ENCODE measurements at regions not wholly inside any gene's neighbourhood (a gene's known extent, or its start where the extent isn't known, plus 50 kb on each side); places are given as distances from the start of the nearest gene placed in this dataset.
"Not testable (repeated sequence)": the region's sequence is repeated elsewhere in the genome, so short reads cannot be mapped to it uniquely, and the experiment has no call there.

DNA sequence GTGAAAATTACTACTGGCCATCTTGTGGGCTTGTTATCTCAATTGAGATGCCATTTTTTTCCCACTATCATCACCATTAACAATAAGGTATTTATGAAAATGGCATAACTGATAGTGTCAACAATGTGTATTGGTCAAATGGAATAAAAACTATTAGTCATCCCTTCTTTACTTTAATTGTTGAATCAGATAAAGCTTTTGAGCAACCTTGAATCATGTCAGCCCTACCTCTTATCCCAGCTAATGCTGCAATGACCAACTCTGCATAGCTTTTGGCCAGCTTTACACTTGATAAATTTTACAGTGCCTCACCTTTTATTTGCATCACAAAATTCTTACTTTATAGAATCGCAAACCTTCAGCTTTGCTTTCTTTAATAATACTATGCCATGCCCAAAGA is 784.0 kb upstream of the PRR20A start:
- DNase-seq (ENCODE audit: low read depth), result no peak

DNA sequence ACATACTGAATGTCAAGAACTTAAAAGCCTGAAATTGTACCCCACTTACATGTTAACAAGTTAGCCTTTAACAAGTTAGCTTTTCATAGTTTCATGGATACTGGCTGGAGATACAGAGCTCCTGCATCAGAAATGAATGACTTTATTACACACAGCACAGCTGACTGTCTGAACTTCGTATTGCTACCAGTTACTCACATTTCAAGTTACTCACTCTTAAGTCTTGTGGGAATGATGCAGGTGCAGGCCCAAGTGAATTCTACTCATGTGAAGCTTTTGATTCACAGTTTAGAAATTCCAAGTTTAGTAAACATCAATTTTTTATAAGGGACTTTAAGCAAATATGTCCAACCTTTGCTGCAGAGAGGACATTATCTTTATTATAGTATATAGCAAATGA is 762.2 kb upstream of the PRR20A start:
- DNase-seq (ENCODE audit: low read depth), result no peak

DNA sequence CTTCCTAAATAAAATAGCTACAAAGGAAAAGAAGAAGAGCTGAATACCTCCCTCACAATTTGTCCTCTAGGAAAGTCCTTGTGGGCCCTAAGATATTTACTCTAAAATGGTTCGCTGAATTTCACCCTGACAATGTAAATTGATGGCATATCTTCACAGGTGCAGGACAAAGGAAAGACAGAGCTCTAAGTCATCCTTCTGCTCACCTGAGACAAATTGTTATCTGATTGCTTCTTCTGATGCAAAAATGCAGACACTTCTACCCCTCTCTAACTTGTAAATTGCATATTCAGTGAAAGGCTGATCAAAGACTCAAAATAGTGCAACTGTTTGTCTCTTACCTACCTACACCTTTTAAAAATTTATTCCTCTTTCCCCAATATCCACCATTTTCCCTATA is 747.2 kb upstream of the PRR20A start:
- DNase-seq (ENCODE audit: low read depth), result no peak

DNA sequence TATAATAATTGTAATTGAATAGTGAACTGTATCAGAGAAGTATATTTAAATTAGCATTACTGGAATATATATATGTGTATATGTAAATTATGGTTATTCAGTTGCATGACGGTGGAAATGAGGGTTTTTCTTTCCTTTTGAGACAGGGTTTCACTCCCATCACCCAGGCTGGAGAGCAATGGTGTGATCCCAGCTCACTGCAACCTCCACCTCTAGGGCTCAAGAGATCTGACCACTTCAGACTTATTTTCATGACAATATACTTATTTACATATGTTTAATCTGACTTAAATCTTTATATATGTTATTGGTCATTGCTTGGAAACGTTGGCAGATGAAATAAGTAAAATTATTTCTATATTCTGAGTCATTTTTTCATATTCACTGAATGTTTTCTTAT is 744.4 kb upstream of the PRR20A start:
- no peak for DNase-seq (ENCODE audit: low read depth)

DNA sequence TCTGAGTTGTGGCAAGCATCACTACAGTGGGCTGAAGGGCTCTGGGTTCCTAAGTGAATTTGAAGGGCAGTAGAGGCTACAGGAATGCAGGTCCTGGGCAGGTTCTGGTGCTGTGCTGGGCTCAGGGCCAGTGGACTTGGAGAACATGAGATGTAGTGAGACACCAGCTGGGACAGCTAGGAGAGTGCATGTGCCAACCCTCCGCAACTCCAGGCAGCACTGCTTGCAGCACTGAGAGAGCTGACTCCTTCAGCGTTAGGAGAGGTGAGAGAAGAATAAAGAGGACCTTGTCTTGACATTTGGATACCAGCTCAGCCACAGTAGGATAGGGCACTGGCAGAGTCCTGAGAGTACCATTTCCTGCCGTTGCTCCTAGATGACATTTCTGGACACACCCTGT is 739.9 kb upstream of the PRR20A start:
- DNase-seq (ENCODE audit: low read depth), result no peak

DNA sequence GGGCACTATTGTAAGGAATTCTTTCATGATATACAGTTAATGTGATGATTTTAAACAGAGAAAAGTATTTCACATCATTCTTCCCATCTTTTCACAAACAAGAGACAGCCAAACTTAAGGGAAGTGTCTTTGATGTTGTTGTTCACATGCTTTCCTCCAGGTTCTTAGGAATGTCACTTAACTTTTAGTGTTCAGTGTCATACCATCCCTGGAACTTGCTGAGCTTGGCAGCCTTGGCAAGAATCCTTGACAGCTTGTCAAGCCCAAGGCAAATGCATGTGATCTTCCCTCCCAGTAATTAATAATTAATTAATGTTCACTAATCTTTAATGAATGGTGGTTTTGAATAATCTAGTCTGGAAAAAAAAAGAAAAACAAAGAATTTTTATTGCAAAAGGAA is 727.9 kb upstream of the PRR20A start:
- DNase-seq (ENCODE audit: low read depth), result no peak

DNA sequence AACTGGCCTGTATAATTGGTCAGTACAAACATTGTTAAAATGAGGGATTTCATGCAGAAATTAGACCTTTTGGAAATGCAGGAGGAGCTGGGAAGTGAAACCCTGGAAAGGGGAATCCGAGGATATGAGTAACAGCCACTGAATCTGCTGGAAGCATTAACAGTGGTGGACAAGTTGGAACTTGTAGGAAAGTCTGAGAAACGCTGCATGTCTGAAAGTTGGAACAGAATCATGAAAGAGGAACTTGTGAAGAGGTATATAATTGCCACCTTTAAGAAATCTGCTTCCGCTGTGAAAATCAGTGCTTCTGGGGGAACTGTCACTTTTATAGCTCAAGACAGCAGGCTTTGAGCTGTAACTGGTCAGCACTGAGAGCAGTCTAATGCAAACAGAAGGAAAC is 716.5 kb upstream of the PRR20A start:
- no peak for DNase-seq (ENCODE audit: low read depth)

DNA sequence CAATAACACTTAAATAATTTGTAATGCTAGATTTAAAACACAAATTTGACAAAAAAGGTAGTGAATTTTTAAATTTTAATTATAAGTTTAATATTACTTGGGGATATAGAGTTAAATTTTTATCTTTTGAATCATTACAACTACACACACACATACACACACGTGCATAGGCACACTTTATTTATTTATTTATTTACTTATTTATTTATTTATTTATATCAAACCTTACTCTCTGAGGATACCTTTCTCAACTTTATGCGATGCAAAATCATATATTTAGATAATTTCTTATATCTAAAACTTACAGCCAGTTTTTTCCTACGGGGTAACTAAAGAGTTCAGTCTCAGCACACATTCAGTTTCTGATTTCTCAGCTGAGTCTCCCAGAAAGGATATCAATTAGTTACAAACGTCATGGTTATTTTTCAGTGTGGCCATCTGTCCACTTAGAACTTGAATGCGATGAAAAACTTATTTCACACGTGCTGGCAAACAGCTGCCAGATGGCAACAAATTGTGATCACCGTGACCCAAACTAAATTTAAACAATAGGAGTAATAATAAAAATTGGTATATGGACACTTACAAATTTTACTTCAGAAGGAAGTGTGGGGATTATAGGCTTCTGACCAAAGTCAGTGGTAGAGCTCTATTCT is 683.1 kb upstream of the PRR20A start:
- DNase-seq (ENCODE audit: low read depth), result no peak

DNA sequence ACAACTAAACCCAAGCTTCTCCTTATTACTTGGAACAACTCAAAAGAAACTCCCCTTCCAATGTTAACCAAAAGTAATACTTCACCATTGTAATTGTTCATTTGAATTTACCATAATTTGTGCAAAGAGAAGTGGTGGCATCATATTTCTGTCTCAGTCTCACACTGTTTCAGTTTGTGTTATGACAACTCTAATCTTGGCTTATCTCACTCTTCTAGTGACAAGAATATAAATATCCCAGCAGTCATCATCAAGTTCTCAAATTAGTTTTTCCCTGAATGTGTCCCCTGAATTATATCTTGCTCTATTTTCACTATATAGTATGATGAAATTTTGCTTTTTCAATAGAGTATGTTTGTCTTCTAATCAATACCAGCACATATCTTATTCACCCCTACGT is 681.4 kb upstream of the PRR20A start:
- no peak for DNase-seq (ENCODE audit: low read depth)

DNA sequence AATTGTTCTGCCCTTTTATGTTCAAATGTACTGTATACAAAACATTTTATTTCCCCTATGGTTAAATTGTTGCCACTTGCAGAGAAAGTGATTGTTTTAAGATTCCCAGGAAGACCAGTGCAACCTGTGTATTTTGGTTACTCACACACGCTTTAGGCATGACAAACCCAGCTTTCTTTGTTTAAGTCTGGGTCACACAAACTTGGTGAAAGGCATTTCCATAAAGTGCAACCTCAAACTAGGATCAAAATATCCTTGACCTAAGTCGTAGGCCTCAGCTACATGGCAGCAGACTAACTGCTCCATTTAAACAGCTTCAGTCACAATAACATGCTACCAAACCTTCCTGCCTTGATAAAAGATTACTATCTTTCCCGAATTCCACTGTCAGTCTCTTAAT is 639.0 kb upstream of the PRR20A start:
- DNase-seq (ENCODE audit: low read depth), result no peak

DNA sequence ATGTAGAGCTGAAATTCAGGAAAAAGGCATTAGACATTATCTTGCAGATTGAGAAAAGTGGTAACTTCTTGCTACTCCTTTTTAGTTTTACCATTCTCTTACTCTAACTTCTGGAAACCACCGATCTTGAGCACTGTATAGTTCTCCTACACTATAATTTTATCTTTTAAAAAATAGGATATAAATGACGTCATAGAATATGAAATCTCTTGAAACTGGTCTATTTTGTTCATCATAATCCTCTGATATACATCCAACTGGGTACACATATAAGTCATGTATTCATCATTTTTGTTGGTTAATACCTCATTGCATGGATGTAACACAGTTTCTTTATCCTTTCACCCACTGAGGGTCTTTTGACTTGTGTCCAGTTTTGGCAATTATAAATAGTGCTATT is 629.9 kb upstream of the PRR20A start:
- no peak for DNase-seq (ENCODE audit: low read depth)

DNA sequence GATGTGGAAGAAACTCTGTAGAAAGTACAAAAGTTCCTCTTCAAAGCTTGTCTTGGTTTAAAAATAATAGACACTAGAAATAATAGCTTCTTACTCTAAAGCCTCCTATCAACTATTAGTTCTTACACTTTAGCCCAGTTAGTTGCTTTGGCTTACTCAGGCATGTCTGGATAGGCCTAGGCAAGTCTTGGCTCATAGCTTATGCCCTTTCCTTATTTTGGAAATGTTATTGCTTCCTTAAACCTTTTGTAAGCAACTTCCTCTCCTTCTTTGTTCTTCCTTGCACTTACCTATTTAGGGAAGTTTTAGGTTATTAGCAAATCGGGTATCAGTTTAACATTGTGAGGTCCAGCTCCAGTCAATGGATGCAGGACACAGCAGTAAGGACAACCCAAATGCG is 628.4 kb upstream of the PRR20A start:
- DNase-seq (ENCODE audit: low read depth), result not testable (repeated sequence)

DNA sequence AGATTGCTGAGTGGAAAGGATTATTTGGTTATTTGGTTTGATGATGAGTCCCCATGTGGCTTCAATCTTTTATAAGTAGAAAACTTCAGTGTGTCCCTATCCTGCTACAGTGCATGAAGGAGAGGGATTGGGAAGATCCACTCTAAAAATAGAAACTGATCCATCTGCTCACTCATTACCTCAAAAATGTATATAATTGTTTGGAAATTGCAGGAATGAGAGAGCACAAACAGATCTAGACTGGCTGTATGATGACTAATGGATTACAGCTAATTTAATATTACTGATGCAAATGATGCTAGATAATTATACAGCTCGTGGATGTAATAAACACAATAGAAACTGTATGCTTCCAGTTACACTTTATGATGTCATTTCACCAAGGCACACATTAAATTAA is 625.3 kb upstream of the PRR20A start:
- no peak for DNase-seq (ENCODE audit: low read depth)

DNA sequence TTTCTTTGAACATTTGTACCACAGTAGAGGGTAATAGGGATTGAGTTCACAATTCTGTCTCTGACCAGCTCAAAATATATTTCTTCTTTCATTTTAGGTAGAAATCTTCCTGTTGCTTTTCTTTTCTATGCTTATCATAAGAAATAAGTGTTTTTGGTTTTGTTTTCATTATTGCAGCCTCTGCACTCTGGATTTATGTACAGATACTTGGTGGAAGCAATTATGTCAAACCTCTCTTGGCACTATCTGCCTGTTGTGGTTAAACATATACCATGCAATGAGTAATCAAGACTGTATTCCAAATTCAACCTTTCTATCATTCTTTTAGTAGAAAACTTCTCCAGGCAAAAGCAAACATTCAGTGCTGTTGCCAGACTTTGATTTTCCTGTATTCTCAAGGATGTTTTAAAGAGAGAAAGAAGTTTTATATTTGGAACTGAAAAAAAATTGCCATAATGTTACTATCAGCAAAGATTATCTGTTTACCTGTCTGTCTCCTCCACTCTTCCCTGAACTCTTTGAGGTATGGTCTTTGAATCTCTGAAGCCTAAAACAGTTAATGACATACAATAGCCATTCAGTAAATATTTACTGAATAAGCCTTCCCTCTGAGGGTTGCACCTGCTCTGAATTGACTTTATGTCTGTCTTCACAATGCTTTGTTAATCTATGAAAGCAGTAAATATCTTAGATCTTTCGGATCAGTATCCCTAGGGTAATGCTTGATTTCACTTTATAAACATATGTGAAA is 612.5 kb upstream of the PRR20A start:
- no peak for DNase-seq (ENCODE audit: low read depth)

DNA sequence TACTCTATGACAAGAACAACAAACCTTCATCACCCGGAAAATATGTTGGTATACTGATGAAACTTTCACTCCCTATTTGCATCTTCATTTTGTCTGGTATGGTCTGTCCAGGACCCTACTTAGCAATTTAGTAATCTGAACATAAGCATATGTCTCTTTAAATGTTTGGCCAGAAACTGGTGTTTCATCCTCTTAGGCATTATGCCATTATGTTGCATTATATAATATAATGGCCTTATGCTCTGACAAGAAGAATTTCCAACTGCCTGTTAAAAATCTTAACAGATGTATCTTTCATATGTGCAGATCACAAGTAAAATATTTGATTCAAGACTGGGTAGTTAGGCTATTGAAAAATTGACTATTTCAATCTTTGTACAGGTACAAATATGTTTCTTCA is 610.6 kb upstream of the PRR20A start:
- no peak for DNase-seq (ENCODE audit: low read depth)

DNA sequence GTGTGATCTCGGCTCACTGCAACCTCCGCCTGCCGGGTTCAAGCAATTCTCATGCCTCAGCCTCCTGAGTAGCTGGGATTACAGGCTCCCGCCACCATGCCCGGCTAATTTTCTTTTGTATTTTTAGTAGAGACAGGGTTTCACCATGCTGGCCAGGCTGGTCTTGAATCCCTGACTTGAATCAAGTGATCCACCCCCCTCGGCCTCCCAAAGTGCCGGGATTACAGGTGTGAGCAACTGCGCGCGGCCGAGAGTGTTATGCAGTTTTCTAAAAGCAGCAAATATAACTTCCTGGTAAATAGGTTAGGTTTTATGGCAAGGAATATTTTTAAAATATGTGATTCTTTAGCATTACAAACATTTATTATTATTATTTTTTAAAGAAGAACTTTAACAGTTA is 592.8 kb upstream of the PRR20A start:
- not testable (repeated sequence) for DNase-seq (ENCODE audit: low read depth)

DNA sequence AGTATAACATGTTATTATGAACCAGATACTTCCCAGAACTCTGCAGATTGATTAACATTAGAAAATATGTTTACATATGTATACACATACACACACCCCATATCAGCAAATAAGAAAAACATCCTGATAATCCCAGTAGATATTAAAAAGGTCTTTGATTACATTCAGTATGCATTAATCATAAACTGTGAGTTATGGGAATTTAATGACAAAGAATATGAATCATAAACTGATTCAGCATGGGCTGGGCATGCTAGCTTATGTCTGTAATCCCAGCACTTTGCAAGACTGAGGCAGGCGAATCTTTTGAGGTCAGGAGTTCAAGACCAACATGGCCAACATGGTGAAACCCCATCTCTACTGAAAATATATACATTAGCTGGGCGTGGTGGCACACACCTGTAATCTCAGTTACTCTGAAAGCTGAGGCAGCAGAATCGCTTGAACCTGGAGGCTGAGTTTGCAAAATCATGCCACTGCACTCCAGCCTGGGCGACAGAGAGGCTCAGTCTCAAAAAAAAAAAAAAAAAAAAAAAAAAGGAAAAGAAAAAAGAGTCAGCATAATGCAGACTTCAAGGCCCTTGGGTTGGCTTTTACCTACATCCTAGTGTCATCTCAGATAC is 581.9 kb upstream of the PRR20A start:
- DNase-seq (ENCODE audit: low read depth), result no peak

DNA sequence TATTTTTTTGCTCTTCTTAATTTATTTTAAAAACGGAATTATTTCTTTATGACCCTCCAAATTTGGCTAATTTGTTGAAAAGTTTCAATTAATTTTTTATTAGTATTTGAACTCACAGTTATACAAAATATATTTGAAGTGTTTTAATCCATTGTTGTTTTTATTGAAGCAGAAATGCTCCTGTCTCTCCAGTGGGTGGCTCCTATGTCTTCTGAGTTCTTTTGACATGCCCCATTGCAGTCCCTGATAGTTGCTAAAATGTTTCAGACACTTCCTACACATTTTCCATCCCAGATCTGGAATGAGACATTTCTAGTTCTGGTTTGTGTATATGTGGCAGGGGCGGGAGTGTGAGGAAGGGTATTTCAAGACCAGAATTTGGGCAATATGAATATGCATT is 579.4 kb upstream of the PRR20A start:
- no peak for DNase-seq (ENCODE audit: low read depth)

DNA sequence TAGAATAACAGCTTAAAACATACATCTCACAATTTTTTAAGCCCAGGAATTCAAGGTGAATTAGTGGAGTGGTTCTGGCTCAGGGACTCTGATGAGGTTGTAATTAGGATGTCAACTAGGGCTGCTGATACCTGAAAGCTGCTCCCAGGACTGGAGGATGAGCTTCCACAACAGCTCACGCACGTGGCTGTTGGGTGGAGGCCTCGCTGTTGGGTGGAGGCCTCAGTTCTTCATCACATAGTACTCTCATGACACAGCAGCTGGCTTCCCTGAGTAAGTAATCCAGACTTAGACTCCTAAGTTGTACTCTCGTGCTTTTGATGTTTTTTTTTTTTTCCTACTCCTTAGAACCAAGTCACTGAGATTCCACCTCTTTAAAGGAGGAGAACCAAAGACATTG is 577.1 kb upstream of the PRR20A start:
- no peak for DNase-seq (ENCODE audit: low read depth)

DNA sequence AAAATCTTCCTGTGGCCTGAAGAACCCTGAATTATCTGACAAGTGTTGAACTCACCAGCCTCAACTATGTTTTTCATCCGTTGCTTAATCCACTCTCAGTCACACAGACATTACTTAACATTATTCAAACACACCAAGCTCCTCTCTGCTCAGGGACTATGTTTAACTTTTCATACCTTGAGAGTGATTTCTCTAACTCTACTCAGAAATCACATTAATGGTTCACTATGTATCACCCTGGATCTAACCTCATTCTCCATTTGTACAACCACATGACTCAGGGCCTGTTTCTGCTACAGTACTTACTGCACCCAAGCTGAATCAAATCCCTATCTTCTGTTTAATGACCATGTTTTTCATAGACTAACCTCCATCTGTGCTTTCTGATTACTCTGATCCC is 553.7 kb upstream of the PRR20A start:
- DNase-seq (ENCODE audit: low read depth), result no peak

DNA sequence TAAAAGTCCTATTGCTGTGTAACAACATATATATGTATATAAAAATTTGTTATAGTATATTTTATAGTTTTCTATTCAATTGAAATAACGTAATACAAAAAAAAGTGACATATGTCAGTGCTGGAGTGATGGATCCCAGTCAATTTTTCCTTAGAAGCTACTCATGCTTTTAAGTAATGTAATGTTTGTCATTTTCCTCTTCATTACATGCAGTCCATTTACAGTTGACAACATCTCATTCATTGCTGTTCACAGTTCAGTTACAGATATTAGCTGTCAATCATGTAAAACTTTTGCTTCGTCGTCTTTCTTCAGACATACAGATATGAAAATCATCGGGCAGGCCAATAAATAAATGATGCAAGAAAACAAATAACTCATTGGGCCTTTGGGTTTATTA is 525.1 kb upstream of the PRR20A start:
- no peak for DNase-seq (ENCODE audit: low read depth)

DNA sequence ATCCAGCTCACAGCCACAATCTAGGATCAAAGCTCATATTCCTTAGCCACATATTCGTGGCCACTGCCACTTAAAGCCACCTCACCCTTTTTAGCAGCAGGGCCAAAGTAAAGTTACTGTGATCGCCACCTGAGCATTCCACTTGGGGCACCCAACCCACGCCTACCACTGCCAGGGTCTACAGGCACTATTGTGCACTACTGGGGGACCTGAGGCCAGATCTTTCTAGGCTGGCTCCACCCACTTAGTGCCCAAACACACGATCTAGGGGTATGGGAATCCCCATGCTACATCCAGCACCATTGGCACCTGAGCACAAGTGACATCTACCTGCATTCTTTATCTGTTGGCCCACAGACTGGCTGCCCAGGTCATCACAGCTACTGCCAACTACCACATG is 517.9 kb upstream of the PRR20A start:
- DNase-seq (ENCODE audit: low read depth), result no peak

DNA sequence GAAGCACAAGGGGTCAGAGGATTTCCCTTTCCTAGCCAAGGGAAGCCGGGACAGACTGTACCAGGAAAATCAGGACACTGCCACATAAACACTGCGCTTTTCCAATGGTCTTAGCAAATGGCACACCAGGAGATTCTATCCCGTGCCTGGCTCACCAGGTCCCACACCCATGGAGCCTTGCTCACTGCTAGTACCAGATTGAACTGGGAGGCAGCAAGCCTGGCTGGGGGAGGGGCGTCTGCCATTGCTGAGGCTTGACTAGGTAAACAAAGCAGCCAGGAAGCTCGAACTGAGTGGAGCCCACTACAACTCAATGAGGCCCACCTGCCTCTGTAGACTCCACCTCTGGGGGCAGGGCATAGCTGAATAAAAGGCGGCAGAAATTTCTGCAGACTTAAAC is 511.8 kb upstream of the PRR20A start:
- DNase-seq (ENCODE audit: low read depth), result not testable (repeated sequence)

Measured in LHCN-M2 (cell line).